ENCODE measurements at regions not wholly inside any gene's neighbourhood (a gene's known extent, or its start where the extent isn't known, plus 50 kb on each side); places are given as distances from the start of the nearest gene placed in this dataset.

GRCh38 chr14:80446356-80446755 lies 235.1 kb upstream of the DIO2 start:
- in situ Hi-C loops (cut with HindIII; ENCODE audit: low sequenced_read_pairs), result no loop called here
- DNase-seq (ENCODE audit: low spot score), result no peak

- DNase-seq (ENCODE audit: low spot score), result no peak
- in situ Hi-C loops (cut with HindIII; ENCODE audit: low sequenced_read_pairs), result no loop called here
Measured at GRCh38 chr14:80445605-80446004, 234.3 kb upstream of the DIO2 start.

DNA sequence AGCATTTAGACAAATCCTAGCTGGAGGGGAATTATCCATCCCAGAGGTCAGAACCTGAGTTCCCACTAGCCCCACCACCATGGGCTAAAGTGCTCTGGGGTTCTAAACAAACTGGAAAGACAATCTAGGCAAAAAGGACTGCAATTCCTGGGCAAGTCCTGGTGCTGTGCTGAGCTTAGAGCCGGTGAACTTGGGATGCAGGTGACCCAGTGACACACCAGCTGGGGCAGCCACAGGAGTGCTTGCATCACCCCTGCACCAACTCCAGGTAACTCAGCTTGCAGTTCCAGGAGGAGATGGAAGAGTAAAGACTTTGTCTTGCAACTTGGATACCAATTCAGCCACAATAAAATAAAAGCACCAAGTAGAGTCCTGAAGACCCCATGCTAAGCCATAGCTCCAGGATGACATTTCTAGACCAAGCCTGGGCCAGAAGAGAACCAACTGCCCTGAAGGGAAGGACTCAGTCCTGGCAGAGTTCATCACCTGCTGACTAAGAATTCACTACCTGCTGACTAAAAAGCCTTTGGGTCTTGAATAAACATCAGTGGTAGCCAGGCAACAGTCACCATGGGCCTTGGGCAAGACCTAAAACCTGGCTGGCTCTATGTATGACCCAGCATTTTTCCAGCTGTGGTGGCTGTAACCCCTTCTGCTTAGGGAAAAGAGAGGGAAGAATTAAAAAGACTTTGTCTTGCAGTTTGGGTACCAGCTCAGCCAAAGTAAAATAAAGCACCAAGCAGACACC lies 223.4 kb upstream of the DIO2 start:
- DNase-seq (ENCODE audit: low spot score), result no peak
- in situ Hi-C loops (cut with HindIII; ENCODE audit: low sequenced_read_pairs), result no loop called here

DNA sequence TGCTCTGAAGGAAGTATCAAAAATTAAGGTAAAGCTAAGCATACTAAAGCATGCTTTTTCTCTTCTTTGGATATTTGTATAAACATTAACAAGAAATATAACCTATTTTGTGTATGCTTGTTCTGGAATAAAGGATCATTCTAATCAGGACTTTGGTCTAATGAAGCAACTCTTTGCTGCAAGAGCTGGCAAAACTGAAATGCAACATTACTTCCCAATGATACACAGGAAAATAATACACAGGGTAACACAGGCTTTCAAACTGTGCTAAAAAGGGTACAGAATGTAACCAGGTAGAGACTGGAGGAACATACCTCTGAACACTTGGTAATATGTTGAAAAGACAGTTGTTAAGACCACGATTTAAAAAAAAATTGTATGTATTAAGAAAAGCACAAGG lies 222.5 kb upstream of the DIO2 start:
- in situ Hi-C loops (cut with HindIII; ENCODE audit: low sequenced_read_pairs), result no loop called here
- DNase-seq (ENCODE audit: low spot score), result no peak

- in situ Hi-C loops (cut with HindIII; ENCODE audit: low sequenced_read_pairs), result no loop called here
- DNase-seq (ENCODE audit: low spot score), result no peak
Measured at GRCh38 chr14:80428671-80429070, 217.4 kb upstream of the DIO2 start.

GRCh38 chr14:80428171-80428570 lies 216.9 kb upstream of the DIO2 start:
- no peak for DNase-seq (ENCODE audit: low spot score)
- in situ Hi-C loops (cut with HindIII; ENCODE audit: low sequenced_read_pairs), result no loop called here

DNA sequence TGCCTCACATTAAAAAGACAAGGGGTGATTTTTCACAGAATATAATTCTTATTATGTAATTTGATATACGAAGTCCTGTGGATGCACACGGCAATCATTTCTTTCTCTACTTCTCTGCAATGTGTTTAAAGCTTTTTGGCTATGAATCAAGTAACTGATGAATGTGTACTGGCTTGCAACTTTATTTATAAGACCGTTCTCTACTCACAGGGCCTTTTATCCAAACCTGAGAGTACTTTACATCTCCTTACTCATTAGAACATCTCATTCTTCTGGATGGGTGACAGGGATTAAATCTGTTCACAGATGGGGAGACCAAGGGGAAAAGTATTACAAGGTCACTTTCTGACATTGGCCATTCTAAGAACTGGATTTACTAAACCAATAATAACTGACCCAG lies 215.8 kb upstream of the DIO2 start:
- DNase-seq (ENCODE audit: low spot score), result no peak
- in situ Hi-C loops (cut with HindIII; ENCODE audit: low sequenced_read_pairs), result no loop called here

DNA sequence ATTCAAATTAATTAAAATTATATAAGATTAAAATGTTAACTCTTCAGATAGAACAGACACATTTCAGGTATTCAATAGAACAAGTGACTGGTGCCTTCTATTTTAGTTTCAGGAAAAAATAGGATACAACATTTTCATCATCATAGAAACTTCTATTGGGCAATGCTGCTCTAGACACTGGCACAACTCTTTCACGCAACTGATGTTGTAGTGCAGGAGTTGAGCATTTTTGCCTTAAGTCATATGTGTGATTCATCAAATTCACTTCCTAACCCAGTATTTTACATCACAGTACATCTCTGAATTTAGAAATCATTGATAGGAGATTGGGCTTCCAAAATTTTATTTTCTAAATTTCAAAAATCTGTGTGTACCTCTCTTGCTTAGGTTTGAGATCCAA lies 215.4 kb upstream of the DIO2 start:
- DNase-seq (ENCODE audit: low spot score), result no peak
- in situ Hi-C loops (cut with HindIII; ENCODE audit: low sequenced_read_pairs), result no loop called here

DNA sequence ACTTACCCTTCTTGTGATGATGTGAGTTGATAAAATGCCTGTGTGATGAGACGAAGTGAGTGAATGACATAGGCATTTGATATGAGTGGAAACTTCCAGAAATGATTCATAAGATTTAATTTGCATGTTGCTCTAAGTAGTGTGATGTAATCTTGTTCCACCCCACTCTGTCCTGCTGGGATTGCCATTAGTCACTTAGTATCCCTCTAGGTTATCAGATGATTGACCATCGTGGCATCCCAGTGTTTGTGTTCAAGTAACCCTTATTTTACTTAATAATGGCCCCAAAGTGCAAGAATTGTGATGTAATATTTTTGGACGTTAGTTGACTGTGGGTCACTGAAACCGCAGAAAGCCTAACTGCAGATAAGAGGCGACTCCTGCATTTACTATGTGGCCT lies 214.4 kb upstream of the DIO2 start:
- DNase-seq (ENCODE audit: low spot score), result no peak
- in situ Hi-C loops (cut with HindIII; ENCODE audit: low sequenced_read_pairs), result no loop called here

- peak; percentile 74 for DNase-seq (ENCODE audit: low spot score)
- in situ Hi-C loops (cut with HindIII; ENCODE audit: low sequenced_read_pairs), result no loop called here
Measured at GRCh38 chr14:80419769-80420168, 208.5 kb upstream of the DIO2 start.

DNA sequence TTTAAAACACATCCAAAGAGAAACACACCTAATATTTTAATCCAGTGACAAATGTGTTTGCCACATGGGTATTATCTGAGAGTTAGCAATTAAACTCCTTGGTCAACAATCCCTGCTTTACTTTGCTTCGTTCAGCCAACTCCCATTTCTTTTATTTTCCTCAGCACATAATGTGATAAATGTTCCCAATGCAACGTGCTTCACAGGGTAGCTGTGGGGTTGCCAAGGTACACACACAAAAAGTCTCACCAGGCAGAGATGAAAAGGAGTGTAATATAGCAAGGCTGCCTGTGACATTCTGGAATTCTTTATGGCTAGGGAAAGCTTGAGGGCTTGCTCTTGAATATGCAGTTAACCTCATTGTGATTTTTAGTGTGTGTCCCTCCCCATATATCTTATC lies 208.0 kb upstream of the DIO2 start:
- in situ Hi-C loops (cut with HindIII; ENCODE audit: low sequenced_read_pairs), result no loop called here
- DNase-seq (ENCODE audit: low spot score), result peak; percentile 71

DNA sequence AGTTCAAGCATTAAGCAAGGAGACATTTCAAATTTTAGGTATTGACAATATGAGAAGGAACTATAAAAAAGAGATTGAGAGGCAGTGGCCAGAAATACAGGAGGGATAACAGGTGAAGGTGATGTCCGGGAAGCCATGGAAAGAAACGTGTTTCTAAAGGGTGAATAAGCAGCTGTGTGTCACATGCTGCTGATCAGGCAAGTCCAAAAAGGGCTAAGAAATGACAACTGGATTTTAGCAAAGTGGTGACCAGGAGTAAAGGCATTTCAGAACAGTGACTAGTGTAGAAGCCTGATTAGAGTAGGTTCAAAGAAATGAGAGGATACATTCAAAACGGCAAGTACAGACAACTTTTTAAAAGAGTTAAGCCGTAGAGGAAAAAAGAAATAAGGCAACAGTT lies 204.3 kb upstream of the DIO2 start:
- no peak for DNase-seq (ENCODE audit: low spot score)
- in situ Hi-C loops (cut with HindIII; ENCODE audit: low sequenced_read_pairs), result no loop called here

DNA sequence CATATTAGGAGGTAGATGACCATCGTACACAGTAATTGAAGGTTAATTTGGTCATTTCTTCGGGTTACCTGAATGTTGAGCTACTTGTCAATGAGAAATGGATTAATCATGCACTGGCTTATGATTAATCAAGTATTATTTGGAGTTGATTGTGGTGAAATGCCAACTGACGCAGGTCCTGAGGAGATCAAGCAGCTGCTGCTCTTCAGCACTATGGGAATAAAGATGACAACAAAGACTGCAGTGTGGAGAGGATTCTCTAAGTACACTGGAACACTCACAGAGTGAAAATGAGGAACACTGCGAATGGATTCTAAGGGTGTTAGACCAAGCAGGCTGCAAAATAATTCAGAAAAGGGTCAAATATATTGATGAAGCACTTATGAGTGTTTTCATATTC lies 202.8 kb upstream of the DIO2 start:
- in situ Hi-C loops (cut with HindIII; ENCODE audit: low sequenced_read_pairs), result no loop called here
- DNase-seq (ENCODE audit: low spot score), result no peak

- DNase-seq (ENCODE audit: low spot score), result no peak
- in situ Hi-C loops (cut with HindIII; ENCODE audit: low sequenced_read_pairs), result no loop called here
Measured at GRCh38 chr14:80404413-80404812, 193.1 kb upstream of the DIO2 start.

- no peak for DNase-seq (ENCODE audit: low spot score)
- in situ Hi-C loops (cut with HindIII; ENCODE audit: low sequenced_read_pairs), result no loop called here
Measured at GRCh38 chr14:80403036-80403435, 191.7 kb upstream of the DIO2 start.

DNA sequence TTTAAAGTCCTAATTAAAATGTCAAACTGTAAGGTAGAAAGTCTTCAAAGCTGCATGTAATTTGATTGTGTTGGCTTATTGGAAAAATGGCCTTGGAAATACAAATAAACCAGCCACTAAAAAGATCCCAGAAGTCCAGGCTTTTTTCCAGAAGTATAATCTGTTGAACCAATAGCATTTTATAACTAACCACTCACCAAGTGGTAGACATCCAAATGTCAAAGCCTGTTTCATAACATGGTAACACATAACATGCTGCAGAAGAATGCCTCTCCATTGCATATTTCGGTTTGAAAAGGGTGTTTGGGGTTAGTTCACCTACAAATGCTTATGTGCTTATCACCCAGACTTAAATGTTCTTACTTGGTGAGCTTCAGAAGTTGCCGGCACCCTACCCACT lies 183.7 kb upstream of the DIO2 start:
- in situ Hi-C loops (cut with HindIII; ENCODE audit: low sequenced_read_pairs), result no loop called here
- no peak for DNase-seq (ENCODE audit: low spot score)

- in situ Hi-C loops (cut with HindIII; ENCODE audit: low sequenced_read_pairs), result no loop called here
- no peak for DNase-seq (ENCODE audit: low spot score)
Measured at GRCh38 chr14:80393766-80394165, 182.5 kb upstream of the DIO2 start.

DNA sequence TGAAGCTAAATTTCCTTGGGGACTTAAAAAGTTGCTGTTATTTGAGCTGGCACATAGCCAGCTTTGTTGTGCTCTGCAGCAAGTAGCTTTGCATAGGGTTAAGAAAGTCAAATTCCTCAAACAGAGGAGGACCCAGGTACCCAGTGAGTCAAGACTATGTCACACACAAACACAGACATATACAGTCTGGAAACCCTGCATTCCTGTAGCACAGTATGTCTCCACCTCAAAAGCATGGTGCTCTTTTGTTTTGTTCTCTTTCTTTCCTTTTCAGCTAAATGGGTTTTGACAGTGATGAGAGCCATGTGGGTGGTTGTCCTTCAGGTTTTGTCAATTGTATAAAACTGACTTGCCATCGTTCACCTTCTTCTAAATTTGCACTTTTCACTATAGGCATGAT lies 179.6 kb upstream of the DIO2 start:
- in situ Hi-C loops (cut with HindIII; ENCODE audit: low sequenced_read_pairs), result no loop called here
- no peak for DNase-seq (ENCODE audit: low spot score)

GRCh38 chr14:80388980-80389711 lies 177.8 kb upstream of the DIO2 start:
- no peak for DNase-seq (ENCODE audit: low spot score)
- in situ Hi-C loops (cut with HindIII; ENCODE audit: low sequenced_read_pairs), result no loop called here

DNA sequence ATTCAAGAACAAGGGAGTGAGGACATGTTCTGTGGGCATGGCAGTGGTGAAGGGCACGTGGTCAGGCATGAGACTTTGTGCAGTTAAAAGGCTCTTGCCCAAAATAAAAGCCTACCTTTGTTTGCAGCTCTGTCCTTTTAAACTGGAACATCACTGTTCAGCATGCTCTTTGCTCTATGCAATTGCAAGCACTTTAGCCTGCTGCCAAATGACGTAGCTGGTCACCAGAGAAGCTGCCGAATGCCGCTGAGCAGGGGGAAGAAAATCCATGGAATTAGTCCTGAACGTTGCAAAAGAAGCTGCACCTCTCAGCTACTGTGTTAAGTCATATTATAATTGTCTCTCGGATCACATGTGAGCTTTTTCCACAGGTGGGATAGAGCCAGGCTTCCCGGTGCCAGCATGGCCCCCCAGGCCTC lies 176.3 kb upstream of the DIO2 start:
- peak; percentile 76 for DNase-seq (ENCODE audit: low spot score)
- in situ Hi-C loops (cut with HindIII; ENCODE audit: low sequenced_read_pairs), result no loop called here

DNA sequence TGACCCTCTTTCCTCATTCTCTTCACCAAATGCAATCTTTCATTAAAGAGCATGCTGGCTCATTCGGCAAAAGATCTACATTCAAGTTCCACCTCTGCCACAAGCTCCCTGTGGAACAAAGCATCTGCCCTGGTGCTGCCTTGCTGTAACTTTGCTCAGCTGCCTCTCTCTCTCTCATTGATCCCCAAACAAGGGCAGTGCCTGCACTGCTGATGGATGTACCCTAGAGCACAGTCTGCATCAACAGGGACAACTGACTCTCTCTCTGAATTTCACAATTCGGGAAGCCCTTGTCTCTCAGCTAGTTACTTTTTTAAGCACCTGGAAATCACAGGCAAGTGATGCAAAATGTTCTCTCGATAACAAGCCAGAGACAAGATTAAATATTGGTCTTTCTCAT lies 174.0 kb upstream of the DIO2 start:
- in situ Hi-C loops (cut with HindIII; ENCODE audit: low sequenced_read_pairs), result no loop called here
- DNase-seq (ENCODE audit: low spot score), result no peak
